Dedifferentiated amniotic fluid mesenchymal stem cell (primary cell): ENCODE measurements at regions not wholly inside any gene's neighbourhood (a gene's known extent, or its start where the extent isn't known, plus 50 kb on each side); places are given as distances from the start of the nearest gene placed in this dataset.
A peak's percentile ranks its signal among the peaks of the same experiment; 100 is the strongest.
"Not testable (repeated sequence)": the region's sequence is repeated elsewhere in the genome, so short reads cannot be mapped to it uniquely, and the experiment has no call there.

Experiments
- DNase-seq: peaks from one replicate; pipeline ENCODE4 v3.0.0-alpha.2; 2016; ENCODE audit errors: extremely low spot score

- DNase-seq = no peak
These were observed 123.6 kb downstream of the XCL2 start for GRCh38 chr1:168420177-168420576.

- DNase-seq = peak; percentile 32
These were observed 124.1 kb downstream of the XCL2 start for GRCh38 chr1:168419736-168420135.

GRCh38 chr1:168416220-168416619, 127.6 kb downstream of the XCL2 start:
- DNase-seq = no peak

- no peak for DNase-seq
These were observed 128.9 kb downstream of the XCL2 start for GRCh38 chr1:168414914-168415313.

- no peak for DNase-seq
These were observed 129.8 kb downstream of the TBX19 start for GRCh38 chr1:168410464-168410863.

GRCh38 chr1:168408884-168409283, 128.2 kb downstream of the TBX19 start:
- no peak for DNase-seq

- DNase-seq = no peak
These were observed 127.8 kb downstream of the TBX19 start for GRCh38 chr1:168408539-168408865.

GRCh38 chr1:168407832-168408538, 127.3 kb downstream of the TBX19 start:
- no peak for DNase-seq

GRCh38 chr1:168405906-168406549, 125.4 kb downstream of the TBX19 start:
- no peak for DNase-seq

- no peak for DNase-seq
These were observed 122.5 kb downstream of the TBX19 start for GRCh38 chr1:168403140-168403539.

- DNase-seq = not testable (repeated sequence)
These were observed 121.8 kb downstream of the TBX19 start for GRCh38 chr1:168402466-168402865.

- DNase-seq = no peak
These were observed 120.7 kb downstream of the TBX19 start for GRCh38 chr1:168401341-168401740.

- no peak for DNase-seq
These were observed 119.5 kb downstream of the TBX19 start for GRCh38 chr1:168400139-168400538.

- DNase-seq = no peak
These were observed 117.1 kb downstream of the TBX19 start for GRCh38 chr1:168397806-168398205.

- peak; percentile 17 for DNase-seq
These were observed 116.4 kb downstream of the TBX19 start for GRCh38 chr1:168396940-168397684.

GRCh38 chr1:168396508-168396907, 115.8 kb downstream of the TBX19 start:
- no peak for DNase-seq

GRCh38 chr1:168394858-168395257, 114.2 kb downstream of the TBX19 start:
- no peak for DNase-seq

GRCh38 chr1:168392958-168393549, 112.4 kb downstream of the TBX19 start:
- DNase-seq = no peak

- no peak for DNase-seq
These were observed 111.4 kb downstream of the TBX19 start for GRCh38 chr1:168391851-168392681.

- DNase-seq = no peak
These were observed 109.6 kb downstream of the TBX19 start for GRCh38 chr1:168390271-168390670.
